HepG2 (cell line): ENCODE measurements at regions not wholly inside any gene's neighbourhood (a gene's known extent, or its start where the extent isn't known, plus 50 kb on each side); places are given as distances from the start of the nearest gene placed in this dataset.

Experiments
- ATAC-seq: fragments of 200-7000 bp; cut with Tn5 transposase; 3 replicates; pipeline ENCODE4 v1.9.1; 2020; ENCODE audit warnings: mild to moderate bottlenecking, moderate library complexity
- BruUV-seq: library from RNA; stranded (reverse); fragments of 400-500 nt; replicated peaks from 2 replicates; lab custom pipeline; 2021; lab: Mats Ljungman, UMichigan
- CTCF ChIA-PET: fragments of 300-600 bp; formaldehyde crosslinking; extraction: SDS; loops from one replicate; lab custom pipeline; 2021; ENCODE audit warnings: low total read pairs, inconsistent platforms, low intra/inter-chr PET ratio; lab: Yijun Ruan, JAX
- POLR2A ChIA-PET: fragments of 350-600 bp; sonication (Branson Sonifier 250); formaldehyde crosslinking; loops from one replicate; lab custom pipeline; 2020; ENCODE audit warnings: antibody characterized with exemption, inconsistent platforms; lab: Yijun Ruan, JAX
- DNase-seq: peaks from one replicate; pipeline ENCODE4 v3.0.0-alpha.2; 2015; ENCODE audit warnings: low spot score
- FAIRE-seq: peaks from 3 replicates; lab custom pipeline; 2011; peaks lifted over from hg19 to GRCh38; lab: Jason Lieb, UNC
- H2AFZ ChIP-seq: one replicate; pipeline ENCODE4 v1.6.1; 2011; ENCODE audit warnings: low read length, inconsistent platforms
- H3K27ac ChIP-seq: fragments of 300-600 bp; 3 replicates; pipeline ENCODE4 v1.8.0; 2011; ENCODE audit warnings: mixed run types, mild to moderate bottlenecking, mixed read lengths, low read length, inconsistent platforms; ENCODE audit not compliant: insufficient read depth; ENCODE audit errors: extremely low read length
- H3K27me3 ChIP-seq, 2 experiments: fragments of 200-600 bp in 1 of 2; 2 replicates in 1 of 2; 3 replicates in 1 of 2; pipeline versions ENCODE4 v1.6.0 to v1.8.0; 2011; ENCODE audit warnings: low read length in 2 of 2, mild to moderate bottlenecking in 2 of 2, moderate library complexity in 2 of 2, inconsistent platforms in 1 of 2; ENCODE audit not compliant: insufficient read depth in 2 of 2, control insufficient read depth in 1 of 2
- H3K36me3 ChIP-seq, 2 experiments: fragments of 200-600 bp in 1 of 2; replicated peaks in 1 of 2; 2 replicates in 1 of 2; 3 replicates in 1 of 2; pipeline versions ENCODE4 v1.5.1 to v1.8.0; 2011; ENCODE audit warnings: low read length in 2 of 2, inconsistent platforms in 1 of 2; ENCODE audit not compliant: insufficient read depth in 2 of 2, control insufficient read depth in 1 of 2
- H3K4me1 ChIP-seq: 2 replicates; pipeline ENCODE4 v1.5.1; 2012; ENCODE audit warnings: low read length, inconsistent platforms; ENCODE audit not compliant: insufficient read depth
- H3K4me2 ChIP-seq: 2 replicates; pipeline ENCODE4 v1.6.0; 2011; ENCODE audit warnings: low read depth, low read length, inconsistent platforms
- H3K4me3 ChIP-seq, 3 experiments: fragments of 200-600 bp in 1 of 3; sonication (generic), shearing (Covaris generic) in 1 of 3; replicated peaks in 1 of 3; 2 replicates each; pipeline ENCODE4 v1.5.1; 2011 to 2016; ENCODE audit warnings: low read length in 3 of 3, inconsistent platforms in 2 of 3, low read depth in 2 of 3, mild to moderate bottlenecking in 2 of 3, control low read depth in 1 of 3, mixed read lengths in 1 of 3; ENCODE audit not compliant: insufficient read depth in 1 of 3
- H3K79me2 ChIP-seq: one replicate; pipeline ENCODE4 v1.6.1; 2011; ENCODE audit warnings: low read length, inconsistent platforms; ENCODE audit not compliant: insufficient read depth
- H3K9ac ChIP-seq: 2 replicates; pipeline ENCODE4 v1.6.0; 2011; ENCODE audit warnings: mild to moderate bottlenecking, low read depth, low read length, inconsistent platforms; ENCODE audit not compliant: insufficient read depth
- H3K9me3 ChIP-seq: 2 replicates; pipeline ENCODE4 v1.5.1; 2012; ENCODE audit warnings: mild to moderate bottlenecking, low read length
- H4K20me1 ChIP-seq: 2 replicates; pipeline ENCODE4 v1.6.0; 2011; ENCODE audit warnings: inconsistent platforms, mild to moderate bottlenecking, low read length, moderate library complexity; ENCODE audit not compliant: insufficient read depth
- CENPX ChIP-seq: sonication (generic); formaldehyde crosslinking; IDR thresholded peaks from 2 replicates; pipeline ENCODE4 v1.9.0; 2021; ENCODE audit warnings: mild to moderate bottlenecking, missing genetic modification reagents, moderate library complexity
- FOXP1 ChIP-seq, 2 experiments: fragments of 450-650 bp in 1 of 2; IDR thresholded peaks; 2 replicates each; pipeline ENCODE4 v1.6.1; 2017 to 2018; ENCODE audit warnings: antibody characterized with exemption in 1 of 2
- PHF21A ChIP-seq: sonication (generic); formaldehyde crosslinking; IDR thresholded peaks from 2 replicates; pipeline ENCODE4 v1.5.0; 2020; ENCODE audit warnings: mild to moderate bottlenecking, missing genetic modification reagents
- SKI ChIP-seq: fragments of 450-650 bp; IDR thresholded peaks from one replicate; pipeline ENCODE4 v1.6.1; 2018; ENCODE audit warnings: mild to moderate bottlenecking; ENCODE audit not compliant: partially characterized antibody
- SMC3 ChIP-seq: IDR thresholded peaks from 2 replicates; pipeline ENCODE4 v1.6.1; 2011; ENCODE audit warnings: low read length, improper control_type of control experiment
- TGIF2 ChIP-seq: IDR thresholded peaks from 2 replicates; pipeline ENCODE4 v1.6.1; 2016; ENCODE audit warnings: control low read depth, missing compliant biosample characterization
- ZKSCAN5 ChIP-seq: sonication (generic); formaldehyde crosslinking; IDR thresholded peaks from 2 replicates; pipeline ENCODE4 v1.5.1; 2020; ENCODE audit warnings: mild to moderate bottlenecking, missing genetic modification reagents
- WGBS: methylation state at CpG from one replicate; pipeline ENCODE4 v1.1.6; 2017; ENCODE audit warnings: low lambda C conversion rate; 5-methylcytosine and 5-hydroxymethylcytosine counted together
- in situ Hi-C: cut with HindIII; loops from 2 replicates; pipeline ENCODE4 v1.10.0; 2017; ENCODE audit warnings: low pct_unique_long_range_greater_than_20kb; ENCODE audit not compliant: extremely low pct_ligation_motif_present
- intact Hi-C: fragments of 100-400 bp; cut with micrococcal nuclease; formaldehyde crosslinking; loops from one replicate; pipeline ENCODE4 v1.10.0; 2022; ENCODE audit not compliant: unreplicated experiment
- TF ChIP-seq, protein P1 (sequence below), 2 experiments: IDR thresholded peaks; 2 replicates each; pipeline ENCODE4 v1.6.1; 2011 to 2012; ENCODE audit warnings: low read length in 2 of 2, borderline replicate concordance in 1 of 2, low read depth in 1 of 2, mild to moderate bottlenecking in 1 of 2, moderate library complexity in 1 of 2

- Histone ChIP-seq H3K4me1 (no peaks in the 10 kb centered on the region), H3K27ac (no peak overlapping the region), H3K79me2 (no peaks in the 10 kb centered on the region), H3K4me3 (no peak overlapping the region), H3K36me3 (no peaks in the 10 kb centered on the region), H3K4me2 (no peak overlapping the region), H3K9ac (no peak overlapping the region), H3K27me3 (peaks cover 0 to 1% of the 10 kb centered on the region in 2 experiments; a peak in 2 of 5 replicates), H3K9me3 (no peaks in the 10 kb centered on the region), H2AFZ (no peak overlapping the region), H4K20me1 (no peaks in the 10 kb centered on the region)
- FAIRE-seq (no peak), DNase-seq (no peak), ATAC-seq (no peak)
- TF ChIP-seq FOXP1 (IDR thresholded peaks at IDR 0.05) = no peak
- TF ChIP-seq FOXP1 (CRISPR knock-in tag; IDR thresholded peaks at IDR 0.05) = no peak
- TF ChIP-seq SKI = no peak
- no peak for TF ChIP-seq CENPX (CRISPR knock-in tag)
- TF ChIP-seq, protein P1, sequence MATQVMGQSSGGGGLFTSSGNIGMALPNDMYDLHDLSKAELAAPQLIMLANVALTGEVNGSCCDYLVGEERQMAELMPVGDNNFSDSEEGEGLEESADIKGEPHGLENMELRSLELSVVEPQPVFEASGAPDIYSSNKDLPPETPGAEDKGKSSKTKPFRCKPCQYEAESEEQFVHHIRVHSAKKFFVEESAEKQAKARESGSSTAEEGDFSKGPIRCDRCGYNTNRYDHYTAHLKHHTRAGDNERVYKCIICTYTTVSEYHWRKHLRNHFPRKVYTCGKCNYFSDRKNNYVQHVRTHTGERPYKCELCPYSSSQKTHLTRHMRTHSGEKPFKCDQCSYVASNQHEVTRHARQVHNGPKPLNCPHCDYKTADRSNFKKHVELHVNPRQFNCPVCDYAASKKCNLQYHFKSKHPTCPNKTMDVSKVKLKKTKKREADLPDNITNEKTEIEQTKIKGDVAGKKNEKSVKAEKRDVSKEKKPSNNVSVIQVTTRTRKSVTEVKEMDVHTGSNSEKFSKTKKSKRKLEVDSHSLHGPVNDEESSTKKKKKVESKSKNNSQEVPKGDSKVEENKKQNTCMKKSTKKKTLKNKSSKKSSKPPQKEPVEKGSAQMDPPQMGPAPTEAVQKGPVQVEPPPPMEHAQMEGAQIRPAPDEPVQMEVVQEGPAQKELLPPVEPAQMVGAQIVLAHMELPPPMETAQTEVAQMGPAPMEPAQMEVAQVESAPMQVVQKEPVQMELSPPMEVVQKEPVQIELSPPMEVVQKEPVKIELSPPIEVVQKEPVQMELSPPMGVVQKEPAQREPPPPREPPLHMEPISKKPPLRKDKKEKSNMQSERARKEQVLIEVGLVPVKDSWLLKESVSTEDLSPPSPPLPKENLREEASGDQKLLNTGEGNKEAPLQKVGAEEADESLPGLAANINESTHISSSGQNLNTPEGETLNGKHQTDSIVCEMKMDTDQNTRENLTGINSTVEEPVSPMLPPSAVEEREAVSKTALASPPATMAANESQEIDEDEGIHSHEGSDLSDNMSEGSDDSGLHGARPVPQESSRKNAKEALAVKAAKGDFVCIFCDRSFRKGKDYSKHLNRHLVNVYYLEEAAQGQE (IDR thresholded peaks at IDR 0.05; ENCODE audit: borderline replicate concordance in 1 of 2, low read depth in 1 of 2, low read length in 2 of 2) = no peak
- TF ChIP-seq SMC3 = no peak
- TF ChIP-seq PHF21A (CRISPR knock-in tag) = no peak
- no peak for TF ChIP-seq ZKSCAN5 (CRISPR knock-in tag)
- no peak for TF ChIP-seq TGIF2 (CRISPR knock-in tag)
- intact Hi-C loops (no loop called here), in situ Hi-C loops (no loop called here)
- WGBS = 23% methylated on average over 5 of the region's 5 CpGs
- POLR2A ChIA-PET = no interaction called here
- CTCF ChIA-PET = no interaction called here
- no TSS peak for BruUV-seq
Measured at GRCh38 chr9:109558718-109559151, 60.6 kb upstream of the PTPN3 start.
